Neural progenitor cell (in vitro differentiated cells): ENCODE measurements at regions not wholly inside any gene's neighbourhood (a gene's known extent, or its start where the extent isn't known, plus 50 kb on each side); places are given as distances from the start of the nearest gene placed in this dataset.

ENCODE experiments used
- EZH2 ChIP-seq: fragments of 200-600 bp; sonication (generic); IDR thresholded peaks from 2 replicates; pipeline ENCODE4 v1.6.1; 2017; ENCODE audit warnings: antibody characterized with exemption, mild to moderate bottlenecking, moderate library complexity
- TF ChIP-seq, protein P1 (sequence below): fragments of 200-600 bp; sonication (generic); IDR thresholded peaks from 2 replicates; pipeline ENCODE4 v1.5.1; 2017; ENCODE audit warnings: antibody characterized with exemption, mild to moderate bottlenecking

DNA sequence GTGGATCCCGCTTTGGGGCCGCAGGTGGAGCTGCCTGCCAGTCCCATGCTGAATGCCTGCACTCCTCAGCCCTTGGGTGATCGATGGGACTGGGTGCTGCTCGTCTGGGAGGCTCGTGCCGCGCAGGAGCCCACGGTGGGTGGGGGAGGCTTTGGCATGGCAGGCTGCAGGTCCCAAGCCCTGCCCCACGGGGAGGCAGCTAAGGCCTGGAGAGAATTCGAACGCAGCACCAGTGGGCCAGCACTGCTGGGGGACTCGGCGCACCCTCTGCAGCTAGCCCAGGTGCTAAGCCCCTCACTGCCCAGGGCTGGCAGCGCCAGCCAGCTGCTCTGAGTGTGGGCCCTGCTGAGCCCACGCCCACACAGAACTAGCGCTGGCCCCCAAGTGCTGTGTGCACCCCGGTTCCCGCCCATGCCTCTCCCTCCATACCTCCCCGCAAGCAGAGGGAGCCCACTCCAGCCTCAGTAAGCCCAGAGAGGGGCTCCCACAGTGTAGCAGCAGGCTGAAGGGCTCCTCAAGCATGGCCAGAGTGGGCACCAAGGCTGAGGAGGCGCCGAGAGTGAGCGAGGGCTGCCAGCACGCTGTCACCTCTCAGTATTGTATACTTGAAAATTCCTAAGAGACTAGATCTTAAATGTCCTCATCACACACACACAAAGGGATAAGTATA is 1654.2 kb upstream of the SLC39A10 start:
- TF ChIP-seq, protein P1, sequence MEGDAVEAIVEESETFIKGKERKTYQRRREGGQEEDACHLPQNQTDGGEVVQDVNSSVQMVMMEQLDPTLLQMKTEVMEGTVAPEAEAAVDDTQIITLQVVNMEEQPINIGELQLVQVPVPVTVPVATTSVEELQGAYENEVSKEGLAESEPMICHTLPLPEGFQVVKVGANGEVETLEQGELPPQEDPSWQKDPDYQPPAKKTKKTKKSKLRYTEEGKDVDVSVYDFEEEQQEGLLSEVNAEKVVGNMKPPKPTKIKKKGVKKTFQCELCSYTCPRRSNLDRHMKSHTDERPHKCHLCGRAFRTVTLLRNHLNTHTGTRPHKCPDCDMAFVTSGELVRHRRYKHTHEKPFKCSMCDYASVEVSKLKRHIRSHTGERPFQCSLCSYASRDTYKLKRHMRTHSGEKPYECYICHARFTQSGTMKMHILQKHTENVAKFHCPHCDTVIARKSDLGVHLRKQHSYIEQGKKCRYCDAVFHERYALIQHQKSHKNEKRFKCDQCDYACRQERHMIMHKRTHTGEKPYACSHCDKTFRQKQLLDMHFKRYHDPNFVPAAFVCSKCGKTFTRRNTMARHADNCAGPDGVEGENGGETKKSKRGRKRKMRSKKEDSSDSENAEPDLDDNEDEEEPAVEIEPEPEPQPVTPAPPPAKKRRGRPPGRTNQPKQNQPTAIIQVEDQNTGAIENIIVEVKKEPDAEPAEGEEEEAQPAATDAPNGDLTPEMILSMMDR, result no peak
- TF ChIP-seq EZH2, result no peak
